Breast epithelium (tissue), 3 donors: ENCODE measurements at regions not wholly inside any gene's neighbourhood (a gene's known extent, or its start where the extent isn't known, plus 50 kb on each side); places are given as distances from the start of the nearest gene placed in this dataset.
"Not testable (repeated sequence)": the region's sequence is repeated elsewhere in the genome, so short reads cannot be mapped to it uniquely, and the experiment has no call there.

Source experiments
- POLR2A ChIP-seq: fragments of 450-650 bp; IDR thresholded peaks from one replicate; pipeline ENCODE4 v1.6.1; 2016; ENCODE audit warnings: antibody characterized with exemption, mild to moderate bottlenecking, moderate library complexity
- POLR2AphosphoS5 ChIP-seq, 3 donors: sonication (generic); formaldehyde crosslinking; IDR thresholded peaks; one replicate each; pipeline ENCODE4 v1.6.1; 2017; ENCODE audit warnings: antibody characterized with exemption in 3 of 3
- TF ChIP-seq, protein P1 (sequence below), 3 donors: fragments of 450-650 bp; IDR thresholded peaks; one replicate each; pipeline ENCODE4 v1.5.1; 2016 to 2017; ENCODE audit warnings: antibody characterized with exemption in 3 of 3, mild to moderate bottlenecking in 3 of 3, moderate library complexity in 3 of 3

DNA sequence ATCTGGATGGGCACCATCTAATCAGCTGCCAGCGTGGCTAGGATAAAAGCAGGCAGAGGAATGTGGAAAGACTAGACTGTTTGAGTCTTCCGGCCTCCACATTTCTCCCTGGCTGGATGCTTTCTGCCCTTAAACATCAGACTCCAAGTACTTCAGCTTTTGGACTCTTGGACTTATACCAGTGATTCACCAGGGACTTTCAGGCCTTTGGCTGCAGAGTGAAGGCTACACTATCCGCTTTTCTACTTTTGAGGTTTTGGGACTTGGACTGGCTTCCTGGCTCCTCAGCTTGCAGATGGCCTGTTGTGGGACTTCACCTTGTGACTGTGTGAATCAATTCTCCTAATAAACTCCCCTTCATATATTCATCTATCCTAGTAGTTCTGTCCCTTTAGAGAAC, 88.5 kb upstream of the NEGR1 start:
- TF ChIP-seq, protein P1, sequence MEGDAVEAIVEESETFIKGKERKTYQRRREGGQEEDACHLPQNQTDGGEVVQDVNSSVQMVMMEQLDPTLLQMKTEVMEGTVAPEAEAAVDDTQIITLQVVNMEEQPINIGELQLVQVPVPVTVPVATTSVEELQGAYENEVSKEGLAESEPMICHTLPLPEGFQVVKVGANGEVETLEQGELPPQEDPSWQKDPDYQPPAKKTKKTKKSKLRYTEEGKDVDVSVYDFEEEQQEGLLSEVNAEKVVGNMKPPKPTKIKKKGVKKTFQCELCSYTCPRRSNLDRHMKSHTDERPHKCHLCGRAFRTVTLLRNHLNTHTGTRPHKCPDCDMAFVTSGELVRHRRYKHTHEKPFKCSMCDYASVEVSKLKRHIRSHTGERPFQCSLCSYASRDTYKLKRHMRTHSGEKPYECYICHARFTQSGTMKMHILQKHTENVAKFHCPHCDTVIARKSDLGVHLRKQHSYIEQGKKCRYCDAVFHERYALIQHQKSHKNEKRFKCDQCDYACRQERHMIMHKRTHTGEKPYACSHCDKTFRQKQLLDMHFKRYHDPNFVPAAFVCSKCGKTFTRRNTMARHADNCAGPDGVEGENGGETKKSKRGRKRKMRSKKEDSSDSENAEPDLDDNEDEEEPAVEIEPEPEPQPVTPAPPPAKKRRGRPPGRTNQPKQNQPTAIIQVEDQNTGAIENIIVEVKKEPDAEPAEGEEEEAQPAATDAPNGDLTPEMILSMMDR (IDR thresholded peaks at IDR 0.05): not testable (repeated sequence)
- not testable (repeated sequence) for TF ChIP-seq POLR2A; POLR2AphosphoS5 (IDR thresholded peaks at IDR 0.05)
